GM18907 (cell line): ENCODE measurements at regions not wholly inside any gene's neighbourhood (a gene's known extent, or its start where the extent isn't known, plus 50 kb on each side); places are given as distances from the start of the nearest gene placed in this dataset.
"Not testable (repeated sequence)": the region's sequence is repeated elsewhere in the genome, so short reads cannot be mapped to it uniquely, and the experiment has no call there.

Source experiments
- ATAC-seq: cut with Tn5 transposase; IDR thresholded peaks from one replicate; pipeline ENCODE4 v1.9.1; 2021; ENCODE audit warnings: mild to moderate bottlenecking, moderate library complexity; ENCODE audit not compliant: unreplicated experiment

- peak; percentile 47 for ATAC-seq
Measured at GRCh38 chr12:124126950-124127655, 154.1 kb downstream of the ZNF664 start.

GRCh38 chr12:124129132-124129531, 156.1 kb downstream of the ZNF664 start:
- no peak for ATAC-seq

- peak; percentile 80 for ATAC-seq
Measured at GRCh38 chr12:124130691-124131591, 157.9 kb downstream of the ZNF664 start.

- ATAC-seq = no peak
Measured at GRCh38 chr12:124131659-124132058, 158.6 kb downstream of the ZNF664 start.

GRCh38 chr12:124132530-124132929, 159.5 kb downstream of the ZNF664 start:
- ATAC-seq = no peak

- no peak for ATAC-seq
Measured at GRCh38 chr12:124136796-124137195, 158.1 kb upstream of the RFLNA start.

- no peak for ATAC-seq
Measured at GRCh38 chr12:124140944-124141486, 153.9 kb upstream of the RFLNA start.

- ATAC-seq = not testable (repeated sequence)
Measured at GRCh38 chr12:124141611-124142010, 153.3 kb upstream of the RFLNA start.

GRCh38 chr12:124142395-124143035, 152.4 kb upstream of the RFLNA start:
- no peak for ATAC-seq

- ATAC-seq = no peak
Measured at GRCh38 chr12:124143726-124144125, 151.2 kb upstream of the RFLNA start.

- no peak for ATAC-seq
Measured at GRCh38 chr12:124144531-124145194, 150.2 kb upstream of the RFLNA start.

GRCh38 chr12:124147027-124147426, 147.9 kb upstream of the RFLNA start:
- no peak for ATAC-seq

GRCh38 chr12:124147575-124147974, 147.3 kb upstream of the RFLNA start:
- peak; percentile 87 for ATAC-seq

GRCh38 chr12:124148481-124149273, 146.2 kb upstream of the RFLNA start:
- ATAC-seq = no peak

- ATAC-seq = no peak
Measured at GRCh38 chr12:124149287-124149686, 145.6 kb upstream of the RFLNA start.

- ATAC-seq = no peak
Measured at GRCh38 chr12:124150168-124150567, 144.7 kb upstream of the RFLNA start.

- ATAC-seq = no peak
Measured at GRCh38 chr12:124151583-124151982, 143.3 kb upstream of the RFLNA start.

- ATAC-seq = no peak
Measured at GRCh38 chr12:124152731-124153130, 142.2 kb upstream of the RFLNA start.

- ATAC-seq = no peak
Measured at GRCh38 chr12:124153392-124153791, 141.5 kb upstream of the RFLNA start.

- ATAC-seq = no peak
Measured at GRCh38 chr12:124157406-124157805, 137.5 kb upstream of the RFLNA start.
